Tibial nerve (tissue), 4 donors: ENCODE measurements at regions not wholly inside any gene's neighbourhood (a gene's known extent, or its start where the extent isn't known, plus 50 kb on each side); places are given as distances from the start of the nearest gene placed in this dataset.

Source experiments
- DNase-seq, 2 donors: peaks; one replicate each; pipeline ENCODE4 v3.0.0-alpha.2; 2019; ENCODE audit warnings: low spot score in 2 of 2
- H3K27ac ChIP-seq, 4 donors: fragments of 200-600 bp; sonication (generic) in 3 of 4; one replicate each; pipeline ENCODE4 v1.5.1; 2017 to 2019; ENCODE audit warnings: mild to moderate bottlenecking in 1 of 4
- H3K27me3 ChIP-seq, 2 donors: fragments of 200-600 bp; sonication (generic) in 1 of 2; one replicate each; pipeline versions ENCODE4 v1.5.1 to v1.6.0; 2017 to 2019
- H3K36me3 ChIP-seq, 3 donors: fragments of 200-600 bp; sonication (generic); one replicate each; pipeline ENCODE4 v1.5.1; 2018 to 2019
- H3K4me1 ChIP-seq, 4 donors: fragments of 200-600 bp; sonication (generic) in 3 of 4; one replicate each; pipeline ENCODE4 v1.5.1; 2017 to 2019
- H3K4me3 ChIP-seq, 4 donors: fragments of 200-600 bp; sonication (generic) in 3 of 4; one replicate each; pipeline ENCODE4 v1.5.1; 2017 to 2019; ENCODE audit warnings: mild to moderate bottlenecking in 1 of 4, moderate library complexity in 1 of 4
- H3K9me3 ChIP-seq, 4 donors: fragments of 200-600 bp; sonication (generic) in 3 of 4; one replicate each; pipeline ENCODE4 v1.5.1; 2017 to 2019
- CTCF ChIP-seq, 5 experiments: fragments of 200-600 bp in 3 of 5; fragments of 450-650 bp in 2 of 5; sonication (generic) in 3 of 5; IDR thresholded peaks; one replicate each; pipeline ENCODE4 v1.5.1; 2016 to 2019; ENCODE audit warnings: antibody characterized with exemption in 5 of 5, mild to moderate bottlenecking in 3 of 5, moderate library complexity in 2 of 5
- EP300 ChIP-seq, 2 donors: sonication (generic); formaldehyde crosslinking; IDR thresholded peaks; one replicate each; pipeline ENCODE4 v1.6.1; 2017; ENCODE audit warnings: antibody characterized with exemption in 2 of 2, mild to moderate bottlenecking in 1 of 2
- POLR2A ChIP-seq, 2 donors: fragments of 450-650 bp; IDR thresholded peaks; one replicate each; pipeline ENCODE4 v1.6.1; 2017; ENCODE audit warnings: antibody characterized with exemption in 2 of 2, mild to moderate bottlenecking in 2 of 2, moderate library complexity in 2 of 2
- WGBS, 2 donors: methylation state at CpG; one replicate each; pipeline ENCODE4 v1.1.5; 2018; 5-methylcytosine and 5-hydroxymethylcytosine counted together

DNA sequence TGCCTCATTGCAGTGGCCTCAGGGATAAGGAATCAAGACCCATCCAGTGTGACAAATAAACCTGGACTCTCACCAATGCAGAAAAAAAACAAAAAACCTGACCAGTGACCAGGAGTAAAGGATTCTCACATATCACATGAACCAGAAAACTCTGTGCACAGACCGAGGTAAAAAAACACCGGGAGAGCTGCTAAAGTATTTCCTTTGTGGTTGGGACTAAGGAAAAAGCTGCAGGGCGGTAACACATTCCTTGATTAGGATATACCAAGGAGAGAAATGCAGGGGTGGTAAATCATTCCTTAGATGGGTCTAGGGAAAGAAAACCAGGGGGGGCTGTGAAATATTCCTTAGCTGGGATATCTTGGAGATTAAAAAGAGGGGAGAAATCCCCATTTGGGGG lies 64.8 kb upstream of the ZNF85 start:
- Histone ChIP-seq H3K4me3 (no peak overlapping the region), H3K27me3 (no peaks in the 10 kb centered on the region), H3K27ac (no peak overlapping the region), H3K4me1 (no peaks in the 10 kb centered on the region), H3K9me3 (peaks cover 0 to 79% (median 5%) of the 10 kb centered on the region in 4 donors), H3K36me3 (no peaks in the 10 kb centered on the region)
- WGBS, 2 donors, result 94 to 98% methylated on average over 3 of the region's 3 CpGs
- no peak for DNase-seq
- TF ChIP-seq EP300 (IDR thresholded peaks at IDR 0.05) (no peak), POLR2A (IDR thresholded peaks at IDR 0.05) (no peak), CTCF (IDR thresholded peaks at IDR 0.05) (no peak)

DNA sequence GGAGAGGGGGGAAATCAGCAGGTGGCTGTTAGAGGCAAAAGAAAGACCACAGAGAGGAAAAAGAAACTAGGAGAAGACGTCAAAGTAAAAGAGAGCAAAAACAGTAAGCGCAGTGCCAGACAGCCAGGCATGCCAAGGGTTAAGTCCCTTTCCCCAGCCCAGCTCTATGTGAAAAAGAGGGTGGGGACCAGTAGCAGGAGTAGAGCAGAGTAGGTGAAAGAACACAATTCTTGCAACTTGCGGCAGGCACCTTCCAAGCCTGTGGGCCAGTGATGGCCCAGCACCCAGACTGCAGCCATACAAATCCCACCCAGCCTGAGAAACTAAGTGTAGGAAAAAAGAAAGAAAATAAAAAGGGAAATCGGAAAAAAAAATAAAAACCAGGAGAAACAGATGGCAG lies 64.2 kb upstream of the ZNF85 start:
- peaks cover 0 to 80% (median 5%) of the 10 kb centered on the region in 4 donors for H3K9me3 ChIP-seq
- no peak for TF ChIP-seq CTCF (IDR thresholded peaks at IDR 0.05)
- no peak for TF ChIP-seq POLR2A (IDR thresholded peaks at IDR 0.05)
- no peak for TF ChIP-seq EP300 (IDR thresholded peaks at IDR 0.05)
- no peak overlapping the region for H3K27ac ChIP-seq
- no peaks in the 10 kb centered on the region for H3K27me3 ChIP-seq
- H3K4me1 ChIP-seq, result no peaks in the 10 kb centered on the region
- H3K4me3 ChIP-seq, result no peak overlapping the region
- 81 to 83% methylated on average over 3 of the region's 4 CpGs for WGBS, 2 donors
- H3K36me3 ChIP-seq, result no peaks in the 10 kb centered on the region
- DNase-seq, result no peak

DNA sequence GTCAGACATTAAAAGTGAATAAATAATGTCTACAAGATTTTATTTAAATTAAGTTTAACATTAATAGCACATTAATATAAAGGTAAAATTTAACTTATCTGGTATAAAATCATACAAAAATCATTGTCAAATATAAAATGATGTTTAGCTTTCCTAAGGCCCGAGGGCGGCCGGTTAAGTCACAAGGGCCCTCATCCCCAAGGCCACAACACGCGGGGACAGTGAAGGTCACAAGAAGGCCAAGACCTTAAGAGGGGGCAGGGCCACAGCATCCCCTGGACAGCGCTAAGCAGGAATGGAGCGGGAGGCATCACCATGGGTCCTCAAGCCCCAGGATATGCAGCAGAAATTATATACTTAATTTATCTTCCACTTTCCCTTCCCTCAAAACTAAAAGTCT lies 62.7 kb upstream of the ZNF85 start:
- Histone ChIP-seq H3K9me3 (peaks cover 0 to 80% (median 5%) of the 10 kb centered on the region in 4 donors), H3K4me1 (no peaks in the 10 kb centered on the region), H3K27ac (no peak overlapping the region), H3K4me3 (no peak overlapping the region), H3K27me3 (no peaks in the 10 kb centered on the region), H3K36me3 (no peaks in the 10 kb centered on the region)
- 93 to 94% methylated on average over 7 of the region's 7 CpGs for WGBS, 2 donors
- no peak for DNase-seq
- TF ChIP-seq CTCF (IDR thresholded peaks at IDR 0.05) (no peak), POLR2A (IDR thresholded peaks at IDR 0.05) (no peak), EP300 (IDR thresholded peaks at IDR 0.05) (no peak)

DNA sequence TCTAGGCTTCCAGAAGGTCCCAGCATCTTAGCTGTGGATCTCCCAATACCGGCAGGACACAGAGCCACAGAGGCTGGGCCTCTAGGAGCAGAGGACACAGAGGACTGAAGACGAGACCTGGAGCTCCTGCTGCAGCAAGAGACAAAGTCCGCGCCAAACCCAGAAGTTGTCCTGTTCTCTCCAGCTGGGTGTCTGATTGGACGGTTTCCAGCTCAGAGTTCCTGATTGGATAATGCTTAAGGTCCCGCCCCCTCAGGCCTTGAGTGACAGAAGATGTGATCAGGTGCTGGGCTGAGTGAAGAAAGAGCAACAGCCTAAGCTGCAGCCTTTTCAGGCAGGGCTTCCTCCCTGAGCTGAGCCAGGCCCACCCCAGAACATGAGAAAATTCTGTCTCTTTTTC lies 59.9 kb upstream of the ZNF85 start:
- H3K4me3 ChIP-seq, result no peak overlapping the region
- DNase-seq, result no peak
- H3K27me3 ChIP-seq, result no peaks in the 10 kb centered on the region
- no peak for TF ChIP-seq CTCF (IDR thresholded peaks at IDR 0.05)
- TF ChIP-seq POLR2A (IDR thresholded peaks at IDR 0.05), result no peak
- no peak for TF ChIP-seq EP300 (IDR thresholded peaks at IDR 0.05)
- H3K36me3 ChIP-seq, result no peaks in the 10 kb centered on the region
- H3K4me1 ChIP-seq, result no peaks in the 10 kb centered on the region
- H3K27ac ChIP-seq, result no peak overlapping the region
- WGBS, 2 donors, result 86 to 88% methylated on average over 6 of the region's 6 CpGs
- peaks cover 0 to 69% (median 3%) of the 10 kb centered on the region in 4 donors for H3K9me3 ChIP-seq
